ENCODE measurements at regions not wholly inside any gene's neighbourhood (a gene's known extent, or its start where the extent isn't known, plus 50 kb on each side); places are given as distances from the start of the nearest gene placed in this dataset.

GRCh38 chr9:88798476-88798875 is 192.8 kb upstream of the S1PR3 start:
- Histone ChIP-seq H3K36me3 (ENCODE audit: low read length) (no peaks in the 10 kb centered on the region), H3K4me3 (ENCODE audit: insufficient read depth, low read length, poor library complexity, severe bottlenecking) (no peak overlapping the region), H3K9me2 (replicated peaks; ENCODE audit: insufficient read depth, low read length) (no peaks in the 10 kb centered on the region), H2AFZ (ENCODE audit: low read depth, low read length, severe bottlenecking) (no peak overlapping the region), H4K20me1 (ENCODE audit: low read depth, low read length) (no peaks in the 10 kb centered on the region), H3K4me2 (ENCODE audit: low read depth, low read length, poor library complexity, severe bottlenecking) (no peak overlapping the region), H3K79me2 (ENCODE audit: insufficient read depth, low read length) (no peaks in the 10 kb centered on the region), H3K9ac (ENCODE audit: low read length) (no peak overlapping the region), H3K27me3 (ENCODE audit: low read length) (no peaks in the 10 kb centered on the region), H3F3A (ENCODE audit: insufficient read depth) (no peaks in the 10 kb centered on the region), H3K27ac (ENCODE audit: low read depth, low read length) (no peak overlapping the region), H3K9me3 (ENCODE audit: insufficient read depth, low read length) (no peaks in the 10 kb centered on the region)
- no peak for TF ChIP-seq CTCF (IDR thresholded peaks at IDR 0.05; ENCODE audit: insufficient read depth, low read length, poor library complexity, severe bottlenecking)
- TF ChIP-seq EZH2phosphoT487 (conservative IDR thresholded peaks at IDR 0.05; ENCODE audit: low read length), result no peak

GRCh38 chr9:88799541-88800328 is 191.5 kb upstream of the S1PR3 start:
- Histone ChIP-seq H3F3A (ENCODE audit: insufficient read depth) (no peaks in the 10 kb centered on the region), H3K27me3 (ENCODE audit: low read length) (no peaks in the 10 kb centered on the region), H3K27ac (ENCODE audit: low read depth, low read length) (no peak overlapping the region), H4K20me1 (ENCODE audit: low read depth, low read length) (no peaks in the 10 kb centered on the region), H3K79me2 (ENCODE audit: insufficient read depth, low read length) (no peaks in the 10 kb centered on the region), H2AFZ (ENCODE audit: low read depth, low read length, severe bottlenecking) (no peak overlapping the region), H3K4me3 (ENCODE audit: insufficient read depth, low read length, poor library complexity, severe bottlenecking) (no peak overlapping the region), H3K36me3 (ENCODE audit: low read length) (no peaks in the 10 kb centered on the region), H3K9me2 (replicated peaks; ENCODE audit: insufficient read depth, low read length) (no peaks in the 10 kb centered on the region), H3K9ac (ENCODE audit: low read length) (no peak overlapping the region), H3K9me3 (ENCODE audit: insufficient read depth, low read length) (no peaks in the 10 kb centered on the region), H3K4me2 (ENCODE audit: low read depth, low read length, poor library complexity, severe bottlenecking) (no peak overlapping the region)
- TF ChIP-seq CTCF (IDR thresholded peaks at IDR 0.05; ENCODE audit: insufficient read depth, low read length, poor library complexity, severe bottlenecking), result no peak
- no peak for TF ChIP-seq EZH2phosphoT487 (conservative IDR thresholded peaks at IDR 0.05; ENCODE audit: low read length)

GRCh38 chr9:88800329-88800682 is 191.0 kb upstream of the S1PR3 start:
- Histone ChIP-seq H3K27ac (ENCODE audit: low read depth, low read length) (no peak overlapping the region), H3K79me2 (ENCODE audit: insufficient read depth, low read length) (no peaks in the 10 kb centered on the region), H3F3A (ENCODE audit: insufficient read depth) (no peaks in the 10 kb centered on the region), H3K4me2 (ENCODE audit: low read depth, low read length, poor library complexity, severe bottlenecking) (no peak overlapping the region), H3K27me3 (ENCODE audit: low read length) (no peaks in the 10 kb centered on the region), H3K4me3 (ENCODE audit: insufficient read depth, low read length, poor library complexity, severe bottlenecking) (no peak overlapping the region), H4K20me1 (ENCODE audit: low read depth, low read length) (no peaks in the 10 kb centered on the region), H2AFZ (ENCODE audit: low read depth, low read length, severe bottlenecking) (no peak overlapping the region), H3K9me2 (replicated peaks; ENCODE audit: insufficient read depth, low read length) (no peaks in the 10 kb centered on the region), H3K36me3 (ENCODE audit: low read length) (no peaks in the 10 kb centered on the region), H3K9me3 (ENCODE audit: insufficient read depth, low read length) (no peaks in the 10 kb centered on the region), H3K9ac (ENCODE audit: low read length) (no peak overlapping the region)
- no peak for TF ChIP-seq EZH2phosphoT487 (conservative IDR thresholded peaks at IDR 0.05; ENCODE audit: low read length)
- no peak for TF ChIP-seq CTCF (IDR thresholded peaks at IDR 0.05; ENCODE audit: insufficient read depth, low read length, poor library complexity, severe bottlenecking)

Data from SU-DHL-6 (cell line).